HCT116 (cell line): ENCODE measurements at regions not wholly inside any gene's neighbourhood (a gene's known extent, or its start where the extent isn't known, plus 50 kb on each side); places are given as distances from the start of the nearest gene placed in this dataset.

Source experiments
- ATF3 ChIP-seq: IDR thresholded peaks from 2 replicates; pipeline ENCODE4 v1.6.1; 2012
- CTCF ChIP-seq, 3 experiments: fragments of 200-600 bp in 1 of 3; sonication (generic) in 1 of 3; IDR thresholded peaks in 2 of 3; conservative IDR thresholded peaks in 1 of 3; 2 replicates each; pipeline ENCODE4 v1.5.1; 2012 to 2017; ENCODE audit warnings: low read depth in 2 of 3, low read length in 2 of 3, antibody characterized with exemption in 1 of 3, borderline replicate concordance in 1 of 3, control low read depth in 1 of 3, mild to moderate bottlenecking in 1 of 3, mixed read lengths in 1 of 3, mixed run types in 1 of 3, moderate library complexity in 1 of 3; ENCODE audit not compliant: insufficient read depth in 1 of 3
- ELF1 ChIP-seq: IDR thresholded peaks from 2 replicates; pipeline ENCODE4 v1.6.1; 2012; ENCODE audit warnings: low read depth, borderline replicate concordance
- EZH2 ChIP-seq: fragments of 200-600 bp; sonication (generic); IDR thresholded peaks from 2 replicates; pipeline ENCODE4 v1.6.1; 2017; ENCODE audit warnings: antibody characterized with exemption, mixed run types
- MAX ChIP-seq: IDR thresholded peaks from 2 replicates; pipeline ENCODE4 v1.6.1; 2012
- POLR2A ChIP-seq: IDR thresholded peaks from 2 replicates; pipeline ENCODE4 v1.7.0; 2011; ENCODE audit warnings: borderline replicate concordance; ENCODE audit not compliant: insufficient read depth, insufficient read length; ENCODE audit errors: extremely low read depth
- POLR2AphosphoS5 ChIP-seq: IDR thresholded peaks from 2 replicates; pipeline ENCODE4 v1.6.1; 2011; ENCODE audit warnings: mild to moderate bottlenecking, low read depth, low read length, moderate library complexity
- REST ChIP-seq: IDR thresholded peaks from 2 replicates; pipeline ENCODE4 v1.6.1; 2012; ENCODE audit warnings: low read depth
- SIN3A ChIP-seq: IDR thresholded peaks from 2 replicates; pipeline ENCODE4 v1.6.1; 2012; ENCODE audit warnings: low read depth
- SP1 ChIP-seq: IDR thresholded peaks from 2 replicates; pipeline ENCODE4 v1.6.1; 2012; ENCODE audit warnings: low read depth
- SRF ChIP-seq: IDR thresholded peaks from 2 replicates; pipeline ENCODE4 v1.6.1; 2012; ENCODE audit warnings: low read depth
- TCF7L2 ChIP-seq: IDR thresholded peaks from 2 replicates; pipeline ENCODE4 v1.7.0; 2011; ENCODE audit warnings: borderline replicate concordance, inconsistent platforms; ENCODE audit not compliant: insufficient read depth, insufficient read length; ENCODE audit errors: extremely low read depth
- ZNF274 ChIP-seq: fragments of 200-500 bp; sonication (Bioruptor generic); IDR thresholded peaks from 2 replicates; pipeline ENCODE4 v1.6.1; 2014; ENCODE audit warnings: mild to moderate bottlenecking, low read depth, low read length, inconsistent platforms

- no peak for TF ChIP-seq CTCF (IDR thresholded peaks at IDR 0.05 in 2 of 3, conservative IDR thresholded peaks at IDR 0.05 in 1 of 3; ENCODE audit: borderline replicate concordance in 1 of 3, insufficient read depth in 1 of 3, low read depth in 2 of 3, low read length in 2 of 3)
- no peak for TF ChIP-seq POLR2A
- TF ChIP-seq EZH2, result no peak
- TF ChIP-seq ELF1, result no peak
- no peak for TF ChIP-seq POLR2AphosphoS5
- TF ChIP-seq ATF3, result no peak
- TF ChIP-seq REST, result no peak
- no peak for TF ChIP-seq MAX
- TF ChIP-seq SIN3A, result no peak
- TF ChIP-seq SP1, result no peak
- no peak for TF ChIP-seq SRF
- no peak for TF ChIP-seq ZNF274
- no peak for TF ChIP-seq TCF7L2
These were observed 420.1 kb upstream of the PAPPA start for GRCh38 chr9:115733318-115734110.
